Transverse colon (tissue), 4 donors: ENCODE measurements at regions not wholly inside any gene's neighbourhood (a gene's known extent, or its start where the extent isn't known, plus 50 kb on each side); places are given as distances from the start of the nearest gene placed in this dataset.

Experiments
- DNase-seq: peaks from one replicate; pipeline ENCODE4 v3.0.0-alpha.2; 2019
- H3K27ac ChIP-seq, 4 donors: fragments of 200-600 bp; sonication (generic); 2 replicates each; pipeline ENCODE4 v1.5.1; 2016 to 2018; ENCODE audit warnings: inconsistent platforms in 4 of 4
- H3K27me3 ChIP-seq: fragments of 200-600 bp; sonication (generic); 2 replicates; pipeline ENCODE4 v1.5.1; 2017; ENCODE audit warnings: inconsistent platforms
- H3K36me3 ChIP-seq, 4 donors: fragments of 200-600 bp; sonication (generic); 2 replicates each; pipeline ENCODE4 v1.5.1; 2017 to 2019; ENCODE audit warnings: inconsistent platforms in 4 of 4
- H3K4me1 ChIP-seq, 4 donors: fragments of 200-600 bp; sonication (generic); 2 replicates each; pipeline ENCODE4 v1.5.1; 2017 to 2020; ENCODE audit warnings: inconsistent platforms in 4 of 4
- H3K4me3 ChIP-seq, 4 donors: fragments of 200-600 bp; sonication (generic); 1 replicate in 1 of 4; 2 replicates in 3 of 4; pipeline versions ENCODE4 v1.5.1 to v1.6.1; 2017 to 2019; ENCODE audit warnings: inconsistent platforms in 4 of 4
- H3K9me3 ChIP-seq, 2 donors: fragments of 200-600 bp; sonication (generic); 2 replicates each; pipeline ENCODE4 v1.5.1; 2017 to 2019; ENCODE audit warnings: inconsistent platforms in 2 of 2
- CTCF ChIP-seq, 5 experiments: fragments of 200-600 bp in 3 of 5; fragments of 450-650 bp in 2 of 5; sonication (generic) in 3 of 5; IDR thresholded peaks; 1 replicate in 2 of 5; 2 replicates in 3 of 5; pipeline ENCODE4 v1.5.1; 2016 to 2017; ENCODE audit warnings: antibody characterized with exemption in 5 of 5, inconsistent platforms in 3 of 5, mild to moderate bottlenecking in 2 of 5, moderate library complexity in 1 of 5
- EP300 ChIP-seq: sonication (generic); formaldehyde crosslinking; IDR thresholded peaks from one replicate; pipeline ENCODE4 v1.6.1; 2017; ENCODE audit warnings: antibody characterized with exemption, low read depth
- POLR2A ChIP-seq: fragments of 450-650 bp; IDR thresholded peaks from one replicate; pipeline ENCODE4 v1.6.1; 2016; ENCODE audit warnings: antibody characterized with exemption, mild to moderate bottlenecking, moderate library complexity
- POLR2AphosphoS5 ChIP-seq, 3 donors: sonication (generic); formaldehyde crosslinking; IDR thresholded peaks; one replicate each; pipeline ENCODE4 v1.6.1; 2016; ENCODE audit warnings: antibody characterized with exemption in 3 of 3
- WGBS, 2 donors: methylation state at CpG; one replicate each; pipeline ENCODE4 v1.1.5; 2018; ENCODE audit warnings: low coverage in 1 of 2; 5-methylcytosine and 5-hydroxymethylcytosine counted together
- in situ Hi-C, 4 donors: fragments of 200-750 bp; cut with MboI; loops; one replicate each; pipeline versions ENCODE4 v1.15.0 to v1.15.1; 2017; ENCODE audit warnings: low sequenced_read_pairs in 3 of 4, low pct_ligation_motif_present in 1 of 4, low pct_unique_long_range_greater_than_20kb in 1 of 4
- intact Hi-C: fragments of 100-400 bp; cut with DNase I; formaldehyde crosslinking; loops from one replicate; pipeline ENCODE4 v1.15.1; 2023; ENCODE audit warnings: low total_unique reads

- TF ChIP-seq POLR2AphosphoS5 (IDR thresholded peaks at IDR 0.05) = no peak
- TF ChIP-seq CTCF (IDR thresholded peaks at IDR 0.05) = peak; percentile 69 to 87 (median 75)
- TF ChIP-seq EP300 = no peak
- Histone ChIP-seq H3K27ac (no peak overlapping the region), H3K9me3 (no peaks in the 10 kb centered on the region), H3K27me3 (no peaks in the 10 kb centered on the region), H3K4me3 (no peak overlapping the region), H3K36me3 (no peaks in the 10 kb centered on the region), H3K4me1 (no peaks in the 10 kb centered on the region)
- WGBS, 2 donors = 20 to 48% methylated on average over 1 to 4 of the region's 4 CpGs
- DNase-seq = peak; percentile 79
- in situ Hi-C loops (loop anchor here (5.0 to 25.0 kb wide), 4 partner anchors 145 to 293 kb away; no protein-coding TSS in a partner anchor), intact Hi-C loops (no loop called here)
Measured at GRCh38 chr14:38721822-38722431, 381.1 kb downstream of the SEC23A start.

- Histone ChIP-seq H3K4me1 (no peaks in the 10 kb centered on the region), H3K4me3 (no peak overlapping the region), H3K27ac (no peak overlapping the region), H3K9me3 (no peaks in the 10 kb centered on the region), H3K36me3 (no peaks in the 10 kb centered on the region), H3K27me3 (no peaks in the 10 kb centered on the region)
- WGBS, 2 donors = 57 to 84% methylated on average over 2 of the region's 2 CpGs
- in situ Hi-C loops (loop anchor here in 2 of 4 donors (25.0 kb wide), 1 partner anchor 294 kb away; no protein-coding TSS in a partner anchor), intact Hi-C loops (no loop called here)
- TF ChIP-seq CTCF (IDR thresholded peaks at IDR 0.05) (no peak), POLR2AphosphoS5 (IDR thresholded peaks at IDR 0.05) (no peak), EP300 (no peak), POLR2A (no peak)
- DNase-seq = no peak
Measured at GRCh38 chr14:38718519-38718918, 384.5 kb downstream of the SEC23A start.

- Histone ChIP-seq H3K27me3 (no peaks in the 10 kb centered on the region), H3K4me1 (no peaks in the 10 kb centered on the region), H3K27ac (no peak overlapping the region), H3K9me3 (no peaks in the 10 kb centered on the region), H3K4me3 (no peak overlapping the region), H3K36me3 (no peaks in the 10 kb centered on the region)
- no peak for DNase-seq
- TF ChIP-seq POLR2AphosphoS5 (IDR thresholded peaks at IDR 0.05) = no peak
- no peak for TF ChIP-seq EP300
- TF ChIP-seq POLR2A = no peak
- TF ChIP-seq CTCF (IDR thresholded peaks at IDR 0.05) = no peak
- intact Hi-C loops (no loop called here), in situ Hi-C loops (loop anchor here in 2 of 4 donors (25.0 kb wide), 1 partner anchor 295 kb away; no protein-coding TSS in a partner anchor)
- WGBS, 2 donors = 33 to 41% methylated on average over 3 of the region's 3 CpGs
Measured at GRCh38 chr14:38716926-38717325, 386.1 kb downstream of the SEC23A start.

GRCh38 chr14:38710881-38711280 is 392.2 kb downstream of the SEC23A start:
- H3K27ac ChIP-seq = no peak overlapping the region
- in situ Hi-C loops = loop anchor here in 2 of 4 donors (25.0 kb wide), 1 partner anchor 301 kb away; no protein-coding TSS in a partner anchor
- H3K4me3 ChIP-seq = no peak overlapping the region
- H3K4me1 ChIP-seq = no peaks in the 10 kb centered on the region
- no peak for TF ChIP-seq CTCF (IDR thresholded peaks at IDR 0.05)
- no peak for TF ChIP-seq POLR2AphosphoS5 (IDR thresholded peaks at IDR 0.05)
- TF ChIP-seq POLR2A = no peak
- TF ChIP-seq EP300 = no peak
- no peaks in the 10 kb centered on the region for H3K27me3 ChIP-seq
- 30 to 84% methylated on average over 3 of the region's 3 CpGs for WGBS, 2 donors
- no peaks in the 10 kb centered on the region for H3K36me3 ChIP-seq
- intact Hi-C loops = no loop called here
- DNase-seq = no peak
- no peaks in the 10 kb centered on the region for H3K9me3 ChIP-seq
